GM19351 (cell line): ENCODE measurements at regions not wholly inside any gene's neighbourhood (a gene's known extent, or its start where the extent isn't known, plus 50 kb on each side); places are given as distances from the start of the nearest gene placed in this dataset.
"Not testable (repeated sequence)": the region's sequence is repeated elsewhere in the genome, so short reads cannot be mapped to it uniquely, and the experiment has no call there.

Source experiments
- ATAC-seq: cut with Tn5 transposase; IDR thresholded peaks from one replicate; pipeline ENCODE4 v1.9.1; 2021; ENCODE audit warnings: mild to moderate bottlenecking, moderate library complexity; ENCODE audit not compliant: unreplicated experiment

DNA sequence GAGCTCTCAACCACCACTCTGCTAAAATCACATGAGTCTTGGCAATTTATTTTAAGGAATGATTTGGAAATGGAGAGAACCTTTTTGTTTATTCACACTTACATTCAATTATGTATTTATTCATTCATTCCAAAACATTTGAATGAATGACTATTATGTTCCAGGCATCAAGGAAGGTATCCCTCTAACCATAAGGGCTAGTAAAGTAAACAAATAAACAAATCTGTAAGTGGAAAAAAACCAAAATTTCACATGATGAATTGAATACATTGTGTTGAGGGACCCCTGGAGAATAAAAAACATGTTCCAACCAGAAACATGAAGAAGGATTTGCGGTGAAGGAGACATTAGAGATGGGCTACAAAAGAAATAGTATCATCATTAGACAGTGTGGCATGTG is 677.8 kb downstream of the TOX3 start:
- ATAC-seq = no peak

DNA sequence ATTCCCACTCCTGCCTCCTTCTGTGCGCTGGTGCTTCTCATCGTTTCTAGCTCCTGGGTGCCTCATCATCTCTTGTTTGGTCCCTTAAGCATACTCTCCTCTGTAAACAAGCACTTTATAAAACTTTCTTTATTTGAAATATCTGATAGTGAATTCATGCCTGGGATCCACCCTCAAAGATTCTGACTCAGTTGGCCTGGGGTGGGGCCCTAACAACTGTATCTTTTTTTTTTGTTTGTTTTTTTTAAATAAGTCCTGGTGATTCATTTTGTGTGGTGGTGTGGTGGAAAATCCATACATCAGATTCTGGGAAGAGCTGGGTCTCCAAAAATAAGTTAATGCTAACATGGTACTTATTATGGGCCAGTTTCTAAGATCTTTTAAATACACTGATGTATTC is 678.3 kb downstream of the TOX3 start:
- ATAC-seq = no peak

DNA sequence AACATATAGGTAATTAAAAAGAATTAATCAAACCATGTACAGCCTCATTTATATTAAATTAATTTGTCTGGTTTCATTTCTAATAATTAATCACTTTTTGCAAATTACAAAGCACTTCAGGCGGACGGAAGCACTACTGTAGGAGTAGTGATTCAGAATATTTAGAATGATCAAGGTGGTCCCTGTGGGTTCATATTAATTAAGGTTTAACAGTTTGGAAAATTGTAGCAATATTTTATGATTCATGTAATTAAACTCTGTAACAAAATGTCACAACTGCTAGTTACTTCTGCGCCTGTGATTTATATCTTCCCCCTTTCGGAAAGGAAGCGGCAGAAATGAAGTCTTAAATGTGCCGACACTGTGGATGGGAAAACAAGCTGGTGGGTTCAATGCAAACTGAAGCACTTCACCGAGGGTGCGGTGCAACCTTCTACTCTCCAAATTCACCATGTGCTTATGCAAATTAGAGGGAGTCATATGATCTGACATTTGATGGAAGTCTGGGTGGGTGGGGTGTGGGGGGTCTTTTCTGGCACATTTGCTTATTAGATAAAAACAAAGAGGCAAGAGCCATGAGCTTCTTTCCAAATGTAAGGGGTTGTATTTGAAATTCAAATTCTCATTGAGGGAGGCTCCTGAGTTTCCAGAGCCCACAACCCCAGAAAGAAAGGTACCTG is 679.4 kb downstream of the TOX3 start:
- ATAC-seq = no peak

DNA sequence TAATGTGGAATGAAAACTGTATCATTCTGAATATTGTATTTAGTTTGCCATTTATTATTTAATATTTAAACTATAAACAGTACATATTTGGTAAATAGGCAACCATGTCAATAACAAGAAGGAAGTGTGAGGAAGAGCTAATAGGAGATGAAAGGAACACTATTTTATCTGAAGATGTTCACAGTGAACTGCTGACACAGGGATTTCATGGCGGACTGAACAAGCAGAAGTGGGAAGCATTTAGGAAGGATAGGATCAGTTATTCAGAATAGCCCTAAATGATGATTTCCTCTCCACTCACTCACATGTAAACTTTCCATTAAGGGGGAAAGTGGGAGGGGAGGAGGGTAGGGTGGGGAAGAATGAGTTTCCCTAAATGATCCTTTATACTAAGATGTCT is 682.4 kb downstream of the TOX3 start:
- no peak for ATAC-seq

DNA sequence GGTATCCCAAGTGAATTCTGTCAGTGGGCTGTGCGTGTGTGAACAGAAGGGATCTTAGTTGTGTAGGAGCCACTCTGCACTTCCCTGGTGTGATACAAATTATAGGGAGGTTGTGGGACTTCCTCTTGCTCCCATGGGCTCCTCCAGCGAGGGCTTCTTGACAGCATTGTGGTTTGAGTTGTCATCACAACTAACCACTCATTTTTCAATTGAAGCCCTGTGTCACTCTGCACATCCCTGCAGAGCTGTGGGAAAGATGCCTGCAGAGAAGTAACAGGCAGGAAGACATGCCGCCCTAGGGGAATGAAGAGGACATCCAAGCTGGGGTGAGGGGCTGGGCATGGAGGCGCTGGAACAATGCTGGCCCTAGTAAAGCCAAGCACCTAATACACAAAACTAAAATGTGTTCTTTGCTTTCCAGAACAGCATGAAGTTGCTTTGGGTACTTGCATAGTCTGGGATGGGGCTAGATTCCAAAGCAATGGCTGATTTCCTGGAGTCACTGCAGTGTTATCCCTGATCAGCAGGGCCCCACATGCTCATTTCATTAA is 692.5 kb downstream of the TOX3 start:
- no peak for ATAC-seq

DNA sequence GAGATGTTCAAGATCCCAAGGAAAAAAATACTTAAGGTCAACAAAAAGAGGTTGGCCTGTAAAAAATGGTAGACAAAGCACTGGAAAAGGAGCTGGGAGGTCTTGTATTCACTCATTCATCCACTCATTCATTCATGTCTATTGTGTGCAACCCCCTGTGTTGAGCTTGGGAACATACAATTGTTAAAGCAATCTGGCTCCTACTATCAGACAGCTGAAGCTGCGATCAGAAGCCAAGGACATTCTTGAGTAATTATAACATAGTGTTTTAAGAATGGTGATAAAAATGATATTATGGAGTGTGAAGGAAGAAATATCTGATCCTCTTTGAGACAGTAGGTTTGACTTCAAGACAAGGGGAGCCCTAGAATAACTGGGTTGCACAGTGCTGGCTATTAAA is 693.4 kb downstream of the TOX3 start:
- ATAC-seq = no peak

DNA sequence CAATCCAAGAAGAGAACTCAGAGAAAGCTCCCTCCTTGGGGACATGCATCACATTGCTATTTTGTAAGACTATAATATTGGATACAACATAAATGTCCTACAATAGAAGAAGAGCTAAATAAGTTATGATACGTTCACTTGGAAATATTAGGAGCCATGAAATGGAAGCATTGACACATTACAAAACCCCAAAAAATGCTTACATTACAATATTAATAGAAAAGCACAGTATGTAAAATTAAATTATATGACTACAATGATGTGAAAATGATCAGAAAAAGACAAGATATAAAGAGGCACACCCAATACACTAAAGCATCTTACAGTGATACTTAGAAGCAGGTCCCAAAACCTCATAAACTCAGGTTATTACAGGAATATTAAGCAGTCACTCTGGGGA is 694.1 kb downstream of the TOX3 start:
- no peak for ATAC-seq

DNA sequence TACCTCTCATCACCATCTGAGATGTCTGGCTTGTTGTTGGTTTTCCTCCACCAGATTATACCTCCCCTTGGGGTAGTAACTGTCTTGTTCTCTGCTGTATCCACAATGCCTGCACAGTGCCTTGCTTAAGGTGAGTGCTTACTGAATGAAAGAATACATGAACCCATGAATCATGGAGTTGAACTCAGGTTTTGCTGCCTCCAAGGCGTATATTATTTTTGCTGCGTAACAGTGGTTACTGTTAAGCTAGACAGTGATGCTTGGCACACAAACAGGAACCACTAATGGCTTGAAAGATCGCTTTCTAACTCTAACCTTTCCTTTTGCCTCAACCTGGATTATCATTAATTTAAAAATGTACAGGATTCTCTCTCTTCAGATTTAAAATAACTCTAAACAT is 695.8 kb downstream of the TOX3 start:
- no peak for ATAC-seq

DNA sequence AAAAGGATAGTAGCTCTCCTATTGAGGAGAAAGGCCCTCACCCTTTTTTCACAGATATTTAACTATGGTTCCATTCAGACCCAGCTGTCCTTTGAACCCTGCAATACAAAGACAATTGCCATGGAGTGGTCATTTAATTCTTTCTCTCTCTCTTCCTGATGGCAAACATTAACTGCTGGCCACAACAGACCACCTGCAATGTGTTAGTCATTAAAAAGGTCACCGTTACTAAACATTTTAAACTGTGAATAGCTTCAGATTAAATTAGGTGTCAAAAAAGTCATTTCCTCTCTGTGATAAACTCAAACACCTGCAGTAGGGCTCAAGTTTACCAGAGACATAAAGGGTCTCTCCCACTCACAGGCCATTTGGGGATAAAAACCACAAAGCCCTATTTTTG is 697.2 kb downstream of the TOX3 start:
- no peak for ATAC-seq

DNA sequence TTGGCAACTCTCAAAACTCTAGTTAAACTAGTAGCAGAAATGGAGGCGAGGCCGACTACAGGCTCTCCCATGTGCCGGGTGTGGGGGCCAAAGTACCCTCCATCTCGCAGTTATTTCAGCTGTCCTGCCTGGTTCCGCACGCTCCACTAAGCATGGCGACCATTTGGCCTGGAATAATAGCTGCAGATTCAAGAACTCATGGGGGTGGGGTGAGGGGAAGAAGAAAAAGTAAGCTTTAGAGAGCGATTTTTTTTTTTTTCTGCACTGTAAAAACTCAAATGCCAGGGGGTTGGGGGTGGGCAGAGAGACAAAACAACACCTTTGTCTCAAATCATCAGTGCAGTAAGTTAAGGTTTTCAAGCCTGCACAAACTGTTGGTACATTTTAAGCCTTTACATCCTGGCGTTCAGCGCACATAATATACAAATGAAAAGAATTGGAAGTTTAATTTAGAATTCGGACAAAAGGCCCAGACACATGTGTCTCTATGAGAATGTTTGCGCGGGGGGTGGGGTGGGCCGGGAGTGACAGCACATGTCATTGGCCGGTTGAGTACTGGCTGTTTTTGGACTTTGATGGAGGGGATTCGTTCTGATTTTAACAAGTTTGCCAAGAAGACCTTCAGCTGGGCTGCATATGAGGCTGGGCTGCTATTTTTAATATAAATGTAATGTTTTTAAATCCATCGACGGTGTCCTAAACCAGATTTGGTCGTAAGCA is 694.7 kb upstream of the SALL1 start:
- ATAC-seq = no peak

DNA sequence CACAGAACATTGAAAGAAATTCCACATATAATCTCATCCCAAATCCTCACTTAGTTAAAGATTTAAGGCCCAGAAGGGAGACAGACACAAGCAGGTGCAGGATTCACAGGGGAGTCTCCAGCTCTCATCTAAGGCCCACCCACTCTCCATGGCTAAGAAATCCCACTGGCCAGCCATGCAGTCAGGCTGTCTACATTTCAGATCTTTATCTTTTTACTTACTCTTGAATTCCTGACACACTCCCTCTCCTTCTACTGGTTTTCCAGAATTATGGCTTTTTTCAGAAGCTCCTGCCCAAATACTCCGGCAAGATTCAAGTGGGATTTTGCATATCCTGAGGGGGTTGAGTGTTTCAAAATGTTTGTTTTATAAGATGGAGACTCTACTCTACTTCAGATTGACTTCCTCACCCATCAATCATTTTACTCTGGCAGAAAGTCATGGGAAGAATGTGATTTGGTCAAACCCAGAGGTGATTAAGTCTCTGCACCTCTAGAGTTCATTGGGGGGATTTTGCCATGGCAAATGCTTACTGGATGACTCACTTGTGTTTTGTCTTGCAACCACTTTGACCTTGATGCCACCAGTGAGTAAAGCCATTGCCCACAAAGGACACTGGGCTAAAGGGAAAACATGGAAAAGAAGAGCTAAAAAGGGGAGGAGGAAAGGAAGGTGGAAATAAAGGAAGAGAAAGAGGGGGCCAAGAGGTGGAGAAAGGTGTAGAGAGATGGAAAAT is 688.8 kb upstream of the SALL1 start:
- no peak for ATAC-seq

DNA sequence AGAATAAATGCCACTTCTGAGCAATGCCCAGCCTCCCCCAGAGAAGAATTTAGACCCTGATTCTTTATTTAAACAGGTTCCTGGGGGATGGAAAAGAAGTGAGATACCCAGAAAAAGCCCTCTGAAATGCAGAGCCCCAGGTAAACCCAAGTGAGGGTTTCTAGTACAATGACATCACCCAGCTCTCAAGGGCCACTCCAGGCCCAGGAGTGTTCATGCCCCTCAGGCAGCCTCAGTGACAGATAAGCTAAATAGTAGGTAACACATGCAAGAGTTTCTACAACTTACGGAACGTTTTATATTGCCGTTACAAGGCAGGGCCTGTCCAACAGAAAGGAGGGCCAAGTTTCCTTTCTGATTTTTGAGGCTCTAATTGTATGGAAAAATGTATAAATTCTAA is 683.7 kb upstream of the SALL1 start:
- ATAC-seq = no peak

DNA sequence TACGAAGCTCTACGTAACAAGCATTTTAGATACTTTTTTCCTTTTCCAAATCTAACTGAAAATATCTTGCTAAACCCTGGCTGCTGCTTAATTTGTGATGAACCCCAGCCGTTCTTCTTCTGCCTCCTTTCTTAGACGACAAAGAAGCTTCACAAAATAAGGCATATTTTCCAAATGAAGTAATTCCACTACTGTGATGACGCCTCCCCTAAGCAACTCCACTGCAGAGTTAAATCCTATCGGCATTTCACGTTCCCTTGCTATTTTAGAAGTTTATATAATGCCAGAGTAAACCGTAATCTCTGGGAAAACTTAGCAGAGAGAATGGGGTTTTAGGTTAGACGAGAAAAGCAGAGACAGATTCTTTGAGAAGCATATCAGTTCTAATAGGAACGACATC is 683.1 kb upstream of the SALL1 start:
- no peak for ATAC-seq

DNA sequence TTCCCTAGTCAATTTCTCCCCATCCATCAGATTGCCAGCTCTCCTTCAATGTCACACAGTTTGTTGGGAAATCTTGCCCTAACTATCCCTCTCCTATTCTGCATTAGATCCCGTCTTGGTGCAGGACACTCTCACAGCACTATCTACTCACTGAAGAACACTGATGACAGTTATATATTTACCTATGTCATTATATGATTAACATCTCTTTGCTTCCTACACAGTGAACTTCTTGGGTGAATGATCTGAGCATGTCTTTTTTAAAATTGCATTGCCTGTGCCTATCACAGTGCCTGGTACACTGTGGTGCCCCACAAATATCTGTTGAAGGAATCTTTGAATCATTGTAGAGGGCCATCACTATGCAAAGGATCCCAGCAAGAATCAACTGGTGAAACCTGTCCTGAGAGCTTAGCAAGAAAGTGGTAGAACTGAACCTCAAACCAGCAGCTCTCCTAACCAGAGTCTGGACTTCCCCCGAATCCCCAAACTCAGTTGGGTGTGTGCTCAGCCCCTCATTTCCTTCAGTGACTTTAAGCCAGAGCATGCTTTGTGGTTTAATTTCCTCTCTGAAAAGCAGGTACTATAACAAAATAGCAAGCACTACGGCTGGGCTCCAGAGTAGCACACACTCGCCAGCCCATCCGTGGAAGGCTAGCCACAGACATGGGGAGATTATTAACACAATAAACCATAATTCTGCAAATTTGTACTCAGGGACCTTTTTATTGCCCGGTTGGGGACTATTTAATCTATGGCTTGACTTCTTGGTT is 680.7 kb upstream of the SALL1 start:
- no peak for ATAC-seq

DNA sequence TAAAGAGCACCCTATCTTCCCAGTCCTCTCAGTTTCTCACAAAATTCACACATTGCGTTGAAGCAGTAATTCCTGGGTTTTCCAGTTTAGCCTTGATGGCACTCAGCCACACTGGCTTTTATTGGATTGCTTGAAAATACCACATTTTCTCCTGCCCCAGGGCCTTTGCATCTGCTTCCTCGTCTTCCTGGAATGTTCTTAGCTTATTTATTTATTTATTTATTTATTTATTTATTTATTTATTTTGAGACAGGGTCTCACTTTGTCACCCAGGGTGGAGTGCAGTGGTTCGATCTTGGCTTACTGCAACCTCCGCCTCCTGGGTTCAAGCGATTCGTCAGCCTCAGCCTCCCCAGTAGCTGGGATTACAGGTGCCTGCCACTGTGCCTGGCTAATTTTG is 680.0 kb upstream of the SALL1 start:
- not testable (repeated sequence) for ATAC-seq

DNA sequence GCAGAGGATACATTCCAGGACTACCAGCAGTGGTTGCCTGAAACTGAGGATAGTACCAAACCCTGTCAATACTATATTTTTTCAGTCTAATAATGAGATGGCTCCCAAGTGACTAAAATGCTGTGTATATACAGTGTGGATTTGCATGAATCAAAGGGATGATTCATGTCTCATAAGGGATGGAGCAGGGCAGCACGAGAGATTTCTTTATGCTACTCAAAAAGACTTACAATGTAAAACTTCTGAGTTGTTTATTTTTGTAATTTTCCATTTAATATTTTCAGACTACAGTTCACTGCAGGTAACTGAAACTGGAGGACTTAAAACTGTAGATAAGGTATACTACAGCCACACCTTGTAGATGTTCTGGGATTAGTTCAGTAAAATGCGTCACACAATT is 674.7 kb upstream of the SALL1 start:
- no peak for ATAC-seq

DNA sequence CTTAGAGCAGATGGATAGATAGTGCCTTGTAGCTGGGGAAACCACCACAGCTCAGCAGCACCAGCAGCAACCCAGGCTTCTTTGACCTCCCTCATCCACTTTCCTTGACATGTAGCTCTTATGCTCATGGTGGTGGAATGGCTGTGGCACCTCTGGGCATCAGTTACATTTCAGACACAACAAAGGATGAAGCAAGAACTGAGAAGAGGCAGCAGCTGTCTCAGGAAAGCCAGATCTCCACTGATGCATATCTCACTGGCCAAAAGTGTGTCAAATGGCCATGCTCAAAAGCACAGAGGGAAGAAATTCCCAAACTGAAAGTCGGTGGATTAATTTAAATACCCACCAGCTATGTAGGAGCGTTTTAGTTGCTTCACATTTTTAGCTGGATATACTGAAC is 671.4 kb upstream of the SALL1 start:
- ATAC-seq = no peak

DNA sequence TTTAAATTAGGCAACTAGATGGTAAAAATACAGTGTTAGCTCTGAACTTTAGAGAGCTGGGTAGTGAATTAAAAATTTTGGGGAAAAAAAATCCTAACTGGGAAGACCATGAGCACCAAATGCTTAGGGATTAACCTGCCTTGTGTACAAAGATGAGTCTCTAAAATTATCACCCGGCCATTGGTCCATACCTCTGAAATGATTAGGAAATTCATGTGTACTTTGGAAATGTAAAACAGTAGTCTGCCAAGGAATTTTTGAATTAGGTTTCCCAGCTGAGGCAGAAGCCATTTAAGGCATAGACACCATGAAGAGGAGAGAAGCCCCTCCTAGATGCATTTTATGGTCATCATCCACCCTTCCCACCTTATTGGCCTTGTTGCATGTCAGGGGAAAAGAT is 670.5 kb upstream of the SALL1 start:
- ATAC-seq = no peak

DNA sequence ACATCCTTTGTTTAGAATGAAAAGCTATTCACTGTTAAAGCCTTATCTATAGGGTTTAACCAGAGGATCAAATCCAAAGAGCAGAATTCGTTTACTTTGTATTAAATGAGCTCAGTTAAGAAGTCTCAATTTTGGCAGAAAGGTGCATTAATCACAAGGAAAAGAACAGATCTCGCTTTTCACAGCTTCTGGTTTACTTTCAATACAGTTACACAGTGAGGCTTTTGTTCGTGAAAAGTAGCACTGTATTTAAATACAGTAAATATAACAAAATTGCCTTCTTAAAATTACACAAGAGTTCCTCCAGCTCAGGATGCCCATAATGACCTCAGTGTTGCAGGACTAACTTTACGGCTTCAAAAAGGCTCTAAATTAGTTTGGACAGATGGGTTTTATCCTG is 669.1 kb upstream of the SALL1 start:
- no peak for ATAC-seq

DNA sequence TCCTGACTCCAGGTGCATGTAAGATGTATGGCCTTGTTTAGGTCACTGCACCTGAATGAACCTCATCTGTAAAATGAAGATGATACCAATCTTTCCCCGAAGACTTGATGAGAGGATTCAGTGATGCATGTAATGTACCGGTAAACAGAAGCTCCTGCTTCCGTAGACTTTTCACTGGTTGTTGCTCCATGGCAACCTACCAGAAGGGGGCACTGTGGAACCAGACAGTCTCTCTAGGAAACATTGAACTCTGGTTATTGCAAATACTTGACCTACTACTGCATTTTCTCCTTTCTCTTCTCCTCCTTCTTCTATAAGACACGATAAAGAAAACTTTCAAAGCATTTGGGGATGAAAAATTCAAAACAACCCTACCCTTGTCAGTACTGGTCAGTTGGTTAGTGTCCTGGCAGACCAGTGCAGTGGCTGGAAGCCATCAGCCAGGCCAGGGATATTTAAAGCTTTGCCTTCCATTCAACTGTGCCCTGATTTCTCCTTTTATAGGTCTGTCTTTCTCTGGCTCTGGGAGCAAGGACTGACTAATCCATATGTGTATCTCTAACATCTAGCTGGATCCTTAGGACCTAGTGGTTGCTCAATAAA is 667.4 kb upstream of the SALL1 start:
- ATAC-seq = no peak

DNA sequence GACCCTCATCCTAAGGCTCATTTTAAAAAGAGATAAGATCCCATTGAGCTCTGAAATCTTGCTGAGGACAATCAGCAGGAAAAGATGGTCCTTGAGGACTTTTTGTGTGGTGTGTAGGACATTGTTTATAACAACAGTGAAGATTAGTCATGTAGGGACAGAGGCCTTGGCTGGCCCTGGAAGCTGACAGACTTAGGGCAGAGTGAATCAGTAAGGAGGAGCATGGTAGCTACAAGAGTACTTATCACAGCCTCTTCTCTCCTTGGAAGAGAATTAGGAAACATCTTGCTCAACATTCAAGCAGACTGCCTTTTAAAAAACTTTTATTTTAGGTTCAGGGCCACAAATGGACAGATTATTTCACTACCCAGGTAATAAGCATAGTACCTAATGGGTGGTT is 665.9 kb upstream of the SALL1 start:
- no peak for ATAC-seq
